GM18519 (cell line): ENCODE measurements at regions not wholly inside any gene's neighbourhood (a gene's known extent, or its start where the extent isn't known, plus 50 kb on each side); places are given as distances from the start of the nearest gene placed in this dataset.
"Not testable (repeated sequence)": the region's sequence is repeated elsewhere in the genome, so short reads cannot be mapped to it uniquely, and the experiment has no call there.

Experiments used
- ATAC-seq: cut with Tn5 transposase; IDR thresholded peaks from one replicate; pipeline ENCODE4 v1.9.1; 2021; ENCODE audit warnings: mild to moderate bottlenecking, moderate library complexity; ENCODE audit not compliant: unreplicated experiment, low FRiP score

DNA sequence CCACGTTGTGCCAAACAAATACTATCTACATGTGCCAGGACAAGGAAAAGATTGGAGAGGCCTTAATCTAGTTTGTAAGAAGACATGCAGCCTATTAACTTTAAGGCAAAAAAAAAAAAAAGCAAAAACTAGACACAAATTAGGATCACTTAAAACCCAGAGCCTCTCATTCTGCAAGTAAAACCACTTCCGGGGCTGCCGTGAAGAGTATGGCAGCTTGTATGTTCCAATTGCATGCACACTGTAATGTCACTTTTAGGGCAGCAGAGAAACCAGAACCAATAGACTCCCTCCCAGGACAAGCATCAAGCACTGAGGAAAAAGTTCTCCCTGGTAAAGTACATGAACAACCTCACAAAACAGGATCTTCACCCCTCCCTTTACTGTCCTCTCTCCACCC is 70.6 kb downstream of the RSL24D1 start:
- no peak for ATAC-seq

GRCh38 chr15:55124616-55125015 is 72.1 kb downstream of the RSL24D1 start:
- no peak for ATAC-seq

- ATAC-seq = no peak
These were observed 78.3 kb downstream of the RSL24D1 start for GRCh38 chr15:55118344-55118870.

GRCh38 chr15:55116636-55117035 is 80.1 kb downstream of the RSL24D1 start:
- no peak for ATAC-seq

DNA sequence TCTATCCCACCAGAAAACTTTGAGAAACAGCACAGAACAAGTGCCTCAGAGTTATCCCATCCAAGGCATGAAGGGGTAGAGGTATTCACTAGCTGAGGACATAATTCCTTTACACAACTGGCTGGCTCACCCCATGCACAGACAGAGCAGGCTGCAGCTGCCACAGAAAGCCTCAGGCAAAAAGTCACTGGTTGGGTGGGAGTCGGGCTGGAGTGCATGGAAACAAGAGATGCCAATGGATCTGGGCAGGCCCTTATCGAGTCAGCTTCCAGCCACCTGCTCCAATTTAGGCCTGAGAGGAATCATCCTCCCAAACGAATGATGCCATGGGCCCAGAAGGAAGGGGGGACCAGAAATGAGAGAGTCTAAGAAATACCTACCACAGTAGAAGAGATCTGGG is 83.0 kb downstream of the RSL24D1 start:
- no peak for ATAC-seq

- no peak for ATAC-seq
These were observed 84.0 kb downstream of the RSL24D1 start for GRCh38 chr15:55112706-55113105.

GRCh38 chr15:55110446-55110845 is 86.3 kb downstream of the RSL24D1 start:
- ATAC-seq = no peak

DNA sequence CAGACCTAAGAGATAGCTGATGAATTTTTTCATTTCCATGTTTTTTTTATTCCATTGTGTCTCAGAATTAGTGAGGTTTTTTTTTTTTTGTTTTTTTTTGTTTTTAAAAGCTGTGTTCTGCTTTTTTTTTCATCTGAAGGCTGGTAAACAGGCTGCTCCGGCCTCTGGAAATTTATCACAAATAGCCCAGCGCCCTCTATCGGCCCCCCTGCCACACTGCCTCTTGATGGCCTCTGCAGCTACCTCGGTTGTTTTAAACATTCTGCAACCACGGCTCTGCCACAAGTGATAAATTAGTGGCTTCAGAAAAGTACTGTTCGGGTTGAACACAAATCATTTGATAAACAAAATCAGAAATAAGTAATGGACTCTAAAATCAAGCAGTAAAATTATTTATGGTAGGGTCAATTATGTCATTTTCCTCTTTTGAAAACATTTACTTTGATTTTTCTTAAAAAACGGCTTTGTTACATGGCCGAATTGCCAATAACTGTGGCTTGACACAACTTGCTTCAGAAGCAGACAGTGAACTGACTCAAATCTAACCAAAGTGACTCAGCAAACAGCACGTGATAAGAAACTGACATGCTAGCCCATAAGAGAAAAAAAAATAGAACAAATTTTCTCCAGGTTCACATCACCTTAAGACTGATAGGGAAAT is 87.8 kb downstream of the RSL24D1 start:
- no peak for ATAC-seq

DNA sequence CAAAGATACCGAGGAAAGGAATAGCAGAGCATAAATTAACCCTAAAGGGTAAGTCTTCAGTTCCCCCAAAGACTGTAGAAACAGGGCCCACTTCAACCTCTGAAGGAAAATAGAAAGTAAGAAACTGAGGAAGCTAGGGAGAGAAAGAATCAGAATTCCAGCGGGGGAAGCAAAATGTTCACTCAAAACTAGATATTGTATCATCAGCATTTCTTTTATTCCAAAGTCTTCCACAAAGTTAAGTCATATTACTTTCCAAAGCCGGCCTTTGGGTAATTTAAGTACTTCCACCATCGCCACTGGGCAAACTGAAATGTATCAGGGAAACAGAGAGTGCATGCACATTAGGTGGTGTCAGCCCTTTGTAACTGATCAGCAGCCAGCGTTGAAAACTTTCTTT is 88.3 kb downstream of the RSL24D1 start:
- ATAC-seq = no peak

GRCh38 chr15:55106155-55106554 is 90.6 kb downstream of the RSL24D1 start:
- no peak for ATAC-seq

DNA sequence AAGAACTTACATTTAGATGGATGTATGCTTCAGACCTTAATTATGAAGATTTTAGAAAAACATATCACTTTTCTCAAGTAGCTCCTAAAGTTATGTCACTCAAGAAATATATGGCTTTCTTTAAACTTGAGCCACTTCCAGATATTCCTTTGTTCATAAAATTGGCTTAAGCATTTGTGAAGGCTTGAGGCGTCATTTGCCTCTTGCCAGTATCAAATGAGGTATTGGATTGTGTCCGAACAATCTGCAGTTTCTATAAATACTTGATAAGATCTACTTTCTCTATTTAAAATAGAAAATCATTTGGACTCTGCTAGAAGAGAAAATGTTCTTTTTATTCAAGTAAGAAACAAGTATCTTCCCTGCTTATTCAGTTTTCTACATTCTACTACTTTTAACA is 102.6 kb downstream of the RSL24D1 start:
- ATAC-seq = no peak

DNA sequence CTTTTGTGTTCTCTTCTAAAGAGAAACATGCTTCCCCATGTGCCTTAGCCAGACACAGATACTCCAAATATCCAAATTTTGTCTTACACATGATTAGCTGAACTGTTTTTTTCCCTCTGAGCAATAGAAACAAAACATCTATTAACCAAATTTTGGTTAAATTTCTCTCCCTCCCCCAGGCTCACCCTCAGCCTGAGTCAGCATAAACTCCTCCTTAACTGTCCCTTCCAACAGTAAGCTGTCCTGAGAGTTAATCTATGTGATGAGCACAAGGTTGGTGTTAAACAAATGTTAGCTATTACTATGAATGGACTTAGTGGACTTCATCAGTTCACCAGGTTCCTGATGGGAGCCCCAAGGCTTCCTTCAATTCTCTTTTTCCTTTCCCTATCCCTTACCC is 108.5 kb downstream of the RSL24D1 start:
- no peak for ATAC-seq

DNA sequence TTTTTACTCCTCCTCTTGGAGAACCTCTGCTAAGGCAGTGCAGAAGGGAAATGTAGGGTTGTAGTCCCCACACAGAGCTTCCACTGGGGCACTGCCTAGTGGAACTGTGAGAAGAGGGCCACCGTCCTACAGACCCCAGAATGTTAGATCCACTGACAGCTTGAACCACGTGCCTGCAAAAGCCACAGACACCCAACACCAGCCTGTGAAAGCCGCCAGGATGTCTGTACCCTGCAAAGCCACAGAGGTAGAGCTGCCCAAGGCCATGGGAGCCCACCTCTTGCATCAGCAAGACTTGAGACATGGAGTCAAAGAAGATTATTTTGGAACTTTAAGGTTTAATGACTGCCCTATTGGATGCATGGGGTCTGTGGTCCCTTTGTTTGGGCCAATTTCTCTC is 112.1 kb downstream of the RSL24D1 start:
- ATAC-seq = no peak

DNA sequence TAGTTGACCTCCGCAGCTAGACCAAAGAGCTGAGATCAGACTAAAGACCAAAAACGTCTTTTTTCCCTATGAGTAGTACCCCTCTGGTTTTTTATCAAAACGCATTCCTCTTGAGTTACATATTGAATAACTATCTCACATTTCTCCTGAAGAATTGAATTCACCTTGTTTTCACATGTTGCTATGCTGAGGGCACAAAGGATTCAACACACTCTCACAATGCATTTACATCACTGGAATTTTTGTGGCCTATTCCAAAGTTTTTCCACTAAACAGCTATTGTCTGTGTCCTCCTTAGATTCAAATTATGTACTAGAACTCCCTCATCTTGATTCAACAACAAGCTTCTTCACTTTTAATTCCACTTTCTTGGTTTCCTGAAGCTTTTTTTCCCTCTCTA is 112.5 kb downstream of the RSL24D1 start:
- ATAC-seq = no peak

GRCh38 chr15:55077052-55077451 is 119.7 kb downstream of the RSL24D1 start:
- not testable (repeated sequence) for ATAC-seq

GRCh38 chr15:55074431-55074830 is 122.3 kb downstream of the RSL24D1 start:
- no peak for ATAC-seq

DNA sequence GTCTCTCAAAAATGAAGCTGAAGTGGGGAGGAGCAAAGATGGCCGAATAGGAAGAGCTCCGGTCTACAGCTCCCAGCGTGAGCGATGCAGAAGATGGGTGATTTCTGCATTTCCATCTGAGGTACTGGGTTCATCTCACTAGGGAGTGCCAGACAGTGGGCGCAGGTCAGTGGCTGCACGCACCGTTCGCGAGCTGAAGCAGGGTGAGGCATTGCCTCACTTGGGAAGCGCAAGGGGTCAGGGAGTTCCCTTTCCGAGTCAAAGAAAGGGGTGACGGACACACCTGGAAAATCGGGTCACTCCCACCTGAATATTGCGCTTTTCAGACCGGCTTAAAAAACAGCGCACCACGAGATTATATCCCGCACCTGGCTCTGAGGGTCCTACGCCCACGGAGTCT is 132.8 kb downstream of the RSL24D1 start:
- not testable (repeated sequence) for ATAC-seq

DNA sequence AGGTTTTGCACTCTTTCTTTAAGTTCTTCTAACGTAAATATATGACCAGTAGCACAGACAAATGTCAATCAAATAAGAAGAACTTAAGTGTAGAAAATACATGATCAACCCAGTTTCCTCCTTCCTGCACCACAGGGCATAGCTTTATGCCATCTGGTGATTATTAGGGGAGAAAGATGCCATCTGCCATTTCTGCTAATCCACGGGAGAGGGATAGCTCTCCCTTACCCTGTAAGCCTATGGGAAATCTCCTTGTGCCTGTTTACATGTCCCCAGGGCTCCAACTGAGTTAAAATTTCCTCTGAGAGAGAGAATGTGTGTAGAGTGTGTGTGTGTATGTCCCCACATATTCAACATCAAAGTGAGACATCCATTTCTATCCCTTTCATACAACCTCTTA is 135.9 kb downstream of the RSL24D1 start:
- no peak for ATAC-seq

DNA sequence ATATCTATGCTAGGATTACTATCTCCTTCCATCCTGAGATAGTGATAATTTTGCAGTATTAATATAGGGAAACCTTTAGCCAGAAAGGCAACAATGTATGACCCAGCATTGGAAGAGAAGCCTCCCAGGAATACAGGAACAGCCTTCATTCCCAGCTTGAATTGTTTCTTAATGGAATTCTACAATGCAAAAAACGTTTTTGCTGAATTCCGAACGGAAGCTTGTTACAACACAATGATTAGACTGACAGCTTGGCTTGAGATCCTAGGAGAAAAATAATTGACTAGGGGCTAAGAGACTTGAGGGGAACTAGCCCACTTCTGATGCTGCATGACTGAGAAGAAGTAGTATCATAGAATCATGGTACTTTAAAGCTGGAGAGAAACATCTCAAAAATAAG is 140.2 kb downstream of the RSL24D1 start:
- ATAC-seq = no peak

DNA sequence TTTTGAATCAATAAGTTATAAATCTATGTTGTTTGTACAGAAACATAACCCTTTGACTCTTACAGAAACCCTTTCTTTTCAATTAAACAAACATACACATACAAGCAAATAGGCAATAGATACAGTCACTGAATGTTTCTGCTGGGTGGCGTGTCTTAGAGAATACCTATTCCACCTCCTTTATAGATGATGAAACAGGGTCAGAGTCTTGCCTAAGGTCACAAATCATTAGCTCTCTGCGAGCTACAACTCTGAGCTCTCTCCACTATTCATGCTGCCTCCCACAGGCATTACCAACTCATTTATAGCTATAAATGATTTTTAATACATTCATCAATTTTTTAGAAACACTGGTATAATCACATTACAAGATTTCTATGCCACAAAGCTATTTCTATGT is 152.6 kb downstream of the RSL24D1 start:
- ATAC-seq = no peak

DNA sequence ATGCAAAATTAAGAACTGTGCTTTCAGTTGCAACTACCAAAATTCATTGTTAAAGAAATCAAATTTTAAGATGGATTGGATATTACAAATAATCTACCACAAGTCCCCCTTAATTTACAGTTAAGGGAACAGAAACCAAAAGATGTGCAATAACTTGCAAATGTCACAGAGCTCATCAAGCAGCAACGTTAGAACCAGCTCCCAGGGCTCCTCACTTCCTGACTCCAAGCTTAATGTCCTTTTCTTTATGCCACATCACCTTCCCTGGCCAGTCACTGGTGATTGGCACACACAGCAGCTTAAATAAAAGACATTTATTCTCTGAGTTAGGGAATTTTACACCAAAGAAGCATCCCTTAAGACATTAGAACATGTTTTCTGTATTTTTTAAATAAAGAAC is 159.7 kb downstream of the RSL24D1 start:
- ATAC-seq = no peak

- ATAC-seq = no peak
These were observed 161.0 kb downstream of the RSL24D1 start for GRCh38 chr15:55035749-55036148.

DNA sequence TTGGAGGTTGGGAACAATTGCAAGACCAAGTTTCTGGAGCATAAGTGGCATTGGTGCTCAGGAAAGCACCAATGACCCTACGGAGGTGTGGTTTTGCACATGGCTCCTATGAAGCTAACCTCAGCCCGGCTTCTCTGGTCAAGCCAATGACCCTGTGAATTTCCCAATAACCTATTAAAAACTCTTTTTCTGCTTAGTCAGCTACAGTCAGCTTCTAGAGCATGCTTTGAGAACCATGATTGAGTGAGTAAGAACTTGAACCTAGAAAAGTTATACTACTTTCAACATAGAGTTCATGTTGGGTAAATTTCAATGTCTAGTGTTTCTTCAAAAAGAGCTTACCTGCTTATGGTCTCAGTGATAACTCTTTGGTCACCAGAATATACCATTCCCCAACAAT is 163.2 kb downstream of the RSL24D1 start:
- no peak for ATAC-seq
